GM12878 (cell line): ENCODE measurements at regions not wholly inside any gene's neighbourhood (a gene's known extent, or its start where the extent isn't known, plus 50 kb on each side); places are given as distances from the start of the nearest gene placed in this dataset.
"Not testable (repeated sequence)": the region's sequence is repeated elsewhere in the genome, so short reads cannot be mapped to it uniquely, and the experiment has no call there.

Source experiments
- ATAC-seq: fragments of 200-7000 bp; cut with Tn5 transposase; 3 replicates; pipeline ENCODE4 v1.9.1; 2020; ENCODE audit warnings: mild to moderate bottlenecking, moderate library complexity
- BruUV-seq: library from RNA; stranded (reverse); fragments of 400-500 nt; replicated peaks from 2 replicates; lab custom pipeline; 2021; lab: Mats Ljungman, UMichigan
- CTCF ChIA-PET: fragments of 300-600 bp; sonication (Branson Sonifier 250); formaldehyde crosslinking; extraction: SDS; loops from one replicate; lab custom pipeline; 2021; ENCODE audit warnings: inconsistent platforms; lab: Yijun Ruan, JAX
- POLR2A ChIA-PET: fragments of 350-600 bp; formaldehyde crosslinking; extraction: SDS; loops from one replicate; lab custom pipeline; 2021; ENCODE audit warnings: inconsistent platforms; lab: Charles Lee
- RAD21 ChIA-PET: fragments of 300-600 bp; sonication (Branson Sonifier 250); formaldehyde crosslinking; loops from one replicate; lab custom pipeline; 2023; ENCODE audit warnings: antibody characterized with exemption; ENCODE audit not compliant: unreplicated experiment; lab: Charles Lee
- SMC1A ChIA-PET: fragments of 300-600 bp; sonication (Branson Sonifier 250); formaldehyde crosslinking; loops from one replicate; lab custom pipeline; 2023; ENCODE audit not compliant: unreplicated experiment, uncharacterized antibody; lab: Charles Lee
- DNase-seq: peaks from one replicate; pipeline ENCODE4 v3.0.0-alpha.2; 2011; ENCODE audit warnings: low read depth, low spot score
- FAIRE-seq: peaks from 3 replicates; lab custom pipeline; 2011; peaks lifted over from hg19 to GRCh38; lab: Jason Lieb, UNC
- H2AFZ ChIP-seq: 2 replicates; pipeline ENCODE4 v1.6.0; 2011; ENCODE audit warnings: low read depth, low read length, control low read depth; ENCODE audit not compliant: control insufficient read depth
- H3K27ac ChIP-seq: 2 replicates; pipeline ENCODE4 v1.5.1; 2011; ENCODE audit warnings: control low read depth; ENCODE audit not compliant: control insufficient read depth, insufficient read depth
- H3K27me3 ChIP-seq, 2 experiments: replicated peaks in 1 of 2; 2 replicates each; pipeline versions ENCODE4 v1.6.0 to v1.6.1; 2011; ENCODE audit warnings: low read length in 1 of 2; ENCODE audit not compliant: control insufficient read depth in 2 of 2, insufficient read depth in 2 of 2
- H3K36me3 ChIP-seq, 2 experiments: 2 replicates each; pipeline ENCODE4 v1.5.1; 2011; ENCODE audit warnings: low read length in 1 of 2; ENCODE audit not compliant: control insufficient read depth in 2 of 2, insufficient read depth in 2 of 2
- H3K4me1 ChIP-seq: 2 replicates; pipeline ENCODE4 v1.6.1; 2011; ENCODE audit warnings: mild to moderate bottlenecking, low read length, moderate library complexity, mixed read lengths; ENCODE audit not compliant: control insufficient read depth, insufficient read depth
- H3K4me2 ChIP-seq: 2 replicates; pipeline ENCODE4 v1.6.0; 2011; ENCODE audit warnings: control low read depth; ENCODE audit not compliant: control insufficient read depth, insufficient read depth
- H3K4me3 ChIP-seq: fragments of 200-600 bp; sonication (generic); 2 replicates; pipeline ENCODE4 v1.5.1; 2016
- H3K79me2 ChIP-seq: 2 replicates; pipeline ENCODE4 v1.6.0; 2011; ENCODE audit warnings: low read length; ENCODE audit not compliant: control insufficient read depth, insufficient read depth
- H3K9ac ChIP-seq: 2 replicates; pipeline ENCODE4 v1.8.0; 2011; ENCODE audit warnings: low read length, control low read depth, mixed read lengths; ENCODE audit not compliant: control insufficient read depth, insufficient read depth
- H3K9me3 ChIP-seq: replicated peaks from 3 replicates; pipeline ENCODE4 v1.5.1; 2011; ENCODE audit warnings: mild to moderate bottlenecking, low read length; ENCODE audit not compliant: control insufficient read depth, insufficient read depth
- H4K20me1 ChIP-seq: 2 replicates; pipeline ENCODE4 v1.6.0; 2011; ENCODE audit not compliant: control insufficient read depth, insufficient read depth
- CHD4 ChIP-seq: fragments of 200-600 bp; sonication (generic); IDR thresholded peaks from 2 replicates; pipeline ENCODE4 v1.6.1; 2016; ENCODE audit warnings: mild to moderate bottlenecking
- DPF2 ChIP-seq: fragments of 450-650 bp; IDR thresholded peaks from 2 replicates; pipeline ENCODE4 v1.6.1; 2017; ENCODE audit warnings: mild to moderate bottlenecking
- MTA2 ChIP-seq: fragments of 450-650 bp; IDR thresholded peaks from 2 replicates; pipeline ENCODE4 v1.6.1; 2016; ENCODE audit warnings: low read depth, mild to moderate bottlenecking, moderate library complexity
- MYB ChIP-seq: fragments of 150-350 bp; IDR thresholded peaks from 2 replicates; pipeline ENCODE4 v1.6.1; 2014; ENCODE audit warnings: mild to moderate bottlenecking, low read depth, low read length, borderline replicate concordance
- RB1 ChIP-seq: fragments of 450-650 bp; formaldehyde crosslinking; IDR thresholded peaks from 2 replicates; pipeline ENCODE4 v1.6.1; 2017; ENCODE audit warnings: mild to moderate bottlenecking, borderline replicate concordance
- RFX5 ChIP-seq: IDR thresholded peaks from 2 replicates; pipeline ENCODE4 v1.6.1; 2011; ENCODE audit warnings: low read depth, low read length, improper control_type of control experiment
- SIN3A ChIP-seq: IDR thresholded peaks from 2 replicates; pipeline ENCODE4 v1.6.1; 2012; ENCODE audit warnings: low read depth, low read length, improper control_type of control experiment
- SREBF2 ChIP-seq: IDR thresholded peaks from 2 replicates; pipeline ENCODE4 v1.6.1; 2012; ENCODE audit warnings: mild to moderate bottlenecking, low read length
- SUPT20H ChIP-seq: IDR thresholded peaks from 2 replicates; pipeline ENCODE4 v1.6.1; 2011; ENCODE audit warnings: low read depth, mild to moderate bottlenecking, low read length, moderate library complexity, borderline replicate concordance; ENCODE audit not compliant: control insufficient read depth
- TBL1XR1 ChIP-seq: IDR thresholded peaks from 2 replicates; pipeline ENCODE4 v1.6.1; 2012; ENCODE audit warnings: low read depth, low read length, improper control_type of control experiment
- TCF12 ChIP-seq: IDR thresholded peaks from 2 replicates; pipeline ENCODE4 v1.6.1; 2011; ENCODE audit warnings: low read depth, mild to moderate bottlenecking, low read length
- TCF7 ChIP-seq: IDR thresholded peaks from 2 replicates; pipeline ENCODE4 v1.6.1; 2014; ENCODE audit warnings: antibody characterized with exemption, borderline replicate concordance
- ZNF274 ChIP-seq: IDR thresholded peaks from one replicate; pipeline ENCODE4 v1.8.0; 2011; ENCODE audit not compliant: insufficient read length, insufficient read depth
- WGBS: methylation state at CpG from one replicate; pipeline ENCODE4 v1.1.6; 2016; ENCODE audit warnings: low lambda C conversion rate; ENCODE audit not compliant: insufficient replicate concordance, insufficient coverage; ENCODE audit errors: missing lambda C conversion rate; 5-methylcytosine and 5-hydroxymethylcytosine counted together
- in situ Hi-C: fragments of 300-500 bp; cut with MboI; formaldehyde crosslinking; loops from 9 replicates; pipeline ENCODE4 v1.14.3; 2018; ENCODE audit warnings: mixed read lengths
- intact Hi-C: fragments of 100-400 bp; cut with micrococcal nuclease; formaldehyde crosslinking; loops from one replicate; pipeline ENCODE4 v1.14.2; 2022; ENCODE audit not compliant: unreplicated experiment
- TF ChIP-seq, protein P1 (sequence below): fragments of 450-650 bp; IDR thresholded peaks from 2 replicates; pipeline ENCODE4 v1.6.1; 2016; ENCODE audit warnings: mild to moderate bottlenecking
- TF ChIP-seq, protein P2 (sequence below): IDR thresholded peaks from 2 replicates; pipeline ENCODE4 v1.6.1; 2012; ENCODE audit warnings: improper control_type of control experiment, low read depth, low read length; ENCODE audit not compliant: insufficient replicate concordance

DNA sequence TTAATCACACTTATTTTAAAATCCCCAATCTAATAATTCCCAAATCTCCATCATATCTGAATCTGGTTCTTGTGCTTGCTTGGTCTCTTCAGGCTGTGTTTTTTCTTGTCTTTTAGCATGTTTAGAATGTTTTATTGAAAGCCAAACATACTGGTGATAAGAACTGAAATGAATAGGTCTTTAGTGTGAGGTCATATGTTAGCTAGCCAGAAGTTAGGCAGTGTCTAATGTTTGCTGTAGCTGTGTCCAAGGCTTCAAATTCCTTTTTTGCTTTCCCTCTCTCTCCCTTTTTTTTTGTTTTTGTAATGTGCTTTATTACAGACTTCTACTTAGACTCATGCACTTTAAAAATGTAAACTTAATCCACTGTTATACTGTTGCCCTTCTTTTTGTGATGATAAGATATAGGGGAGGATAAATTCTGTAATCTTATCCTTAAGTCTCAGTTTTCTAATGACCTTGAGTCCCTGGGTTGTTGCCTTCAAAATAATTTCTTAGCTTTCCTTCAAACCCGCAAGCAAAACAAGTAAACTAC is 725.1 kb downstream of the BRINP3 start:
- Histone ChIP-seq H3K36me3 (no peaks in the 10 kb centered on the region), H2AFZ (no peak overlapping the region), H4K20me1 (no peaks in the 10 kb centered on the region), H3K4me2 (no peak overlapping the region), H3K9ac (no peak overlapping the region), H3K9me3 (no peaks in the 10 kb centered on the region), H3K27ac (no peak overlapping the region), H3K4me3 (no peak overlapping the region), H3K79me2 (no peaks in the 10 kb centered on the region), H3K27me3 (no peaks in the 10 kb centered on the region), H3K4me1 (no peaks in the 10 kb centered on the region)
- no peak for ATAC-seq
- 88% methylated on average over 1 of the region's 1 CpG for WGBS
- intact Hi-C loops (no loop called here), in situ Hi-C loops (no loop called here)
- POLR2A ChIA-PET, result no interaction called here
- CTCF ChIA-PET, result no interaction called here
- no peak for TF ChIP-seq SIN3A
- TF ChIP-seq RFX5, result no peak
- TF ChIP-seq MYB, result no peak
- TF ChIP-seq TBL1XR1, result no peak
- TF ChIP-seq RB1, result no peak
- TF ChIP-seq TCF7, result no peak
- TF ChIP-seq DPF2, result no peak
- no peak for TF ChIP-seq ZNF274
- no peak for TF ChIP-seq MTA2
- TF ChIP-seq, protein P1, sequence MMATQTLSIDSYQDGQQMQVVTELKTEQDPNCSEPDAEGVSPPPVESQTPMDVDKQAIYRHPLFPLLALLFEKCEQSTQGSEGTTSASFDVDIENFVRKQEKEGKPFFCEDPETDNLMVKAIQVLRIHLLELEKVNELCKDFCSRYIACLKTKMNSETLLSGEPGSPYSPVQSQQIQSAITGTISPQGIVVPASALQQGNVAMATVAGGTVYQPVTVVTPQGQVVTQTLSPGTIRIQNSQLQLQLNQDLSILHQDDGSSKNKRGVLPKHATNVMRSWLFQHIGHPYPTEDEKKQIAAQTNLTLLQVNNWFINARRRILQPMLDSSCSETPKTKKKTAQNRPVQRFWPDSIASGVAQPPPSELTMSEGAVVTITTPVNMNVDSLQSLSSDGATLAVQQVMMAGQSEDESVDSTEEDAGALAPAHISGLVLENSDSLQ, result no peak
- TF ChIP-seq SREBF2, result no peak
- TF ChIP-seq CHD4, result no peak
- TF ChIP-seq TCF12, result no peak
- TF ChIP-seq SUPT20H, result no peak
- TF ChIP-seq, protein P2, sequence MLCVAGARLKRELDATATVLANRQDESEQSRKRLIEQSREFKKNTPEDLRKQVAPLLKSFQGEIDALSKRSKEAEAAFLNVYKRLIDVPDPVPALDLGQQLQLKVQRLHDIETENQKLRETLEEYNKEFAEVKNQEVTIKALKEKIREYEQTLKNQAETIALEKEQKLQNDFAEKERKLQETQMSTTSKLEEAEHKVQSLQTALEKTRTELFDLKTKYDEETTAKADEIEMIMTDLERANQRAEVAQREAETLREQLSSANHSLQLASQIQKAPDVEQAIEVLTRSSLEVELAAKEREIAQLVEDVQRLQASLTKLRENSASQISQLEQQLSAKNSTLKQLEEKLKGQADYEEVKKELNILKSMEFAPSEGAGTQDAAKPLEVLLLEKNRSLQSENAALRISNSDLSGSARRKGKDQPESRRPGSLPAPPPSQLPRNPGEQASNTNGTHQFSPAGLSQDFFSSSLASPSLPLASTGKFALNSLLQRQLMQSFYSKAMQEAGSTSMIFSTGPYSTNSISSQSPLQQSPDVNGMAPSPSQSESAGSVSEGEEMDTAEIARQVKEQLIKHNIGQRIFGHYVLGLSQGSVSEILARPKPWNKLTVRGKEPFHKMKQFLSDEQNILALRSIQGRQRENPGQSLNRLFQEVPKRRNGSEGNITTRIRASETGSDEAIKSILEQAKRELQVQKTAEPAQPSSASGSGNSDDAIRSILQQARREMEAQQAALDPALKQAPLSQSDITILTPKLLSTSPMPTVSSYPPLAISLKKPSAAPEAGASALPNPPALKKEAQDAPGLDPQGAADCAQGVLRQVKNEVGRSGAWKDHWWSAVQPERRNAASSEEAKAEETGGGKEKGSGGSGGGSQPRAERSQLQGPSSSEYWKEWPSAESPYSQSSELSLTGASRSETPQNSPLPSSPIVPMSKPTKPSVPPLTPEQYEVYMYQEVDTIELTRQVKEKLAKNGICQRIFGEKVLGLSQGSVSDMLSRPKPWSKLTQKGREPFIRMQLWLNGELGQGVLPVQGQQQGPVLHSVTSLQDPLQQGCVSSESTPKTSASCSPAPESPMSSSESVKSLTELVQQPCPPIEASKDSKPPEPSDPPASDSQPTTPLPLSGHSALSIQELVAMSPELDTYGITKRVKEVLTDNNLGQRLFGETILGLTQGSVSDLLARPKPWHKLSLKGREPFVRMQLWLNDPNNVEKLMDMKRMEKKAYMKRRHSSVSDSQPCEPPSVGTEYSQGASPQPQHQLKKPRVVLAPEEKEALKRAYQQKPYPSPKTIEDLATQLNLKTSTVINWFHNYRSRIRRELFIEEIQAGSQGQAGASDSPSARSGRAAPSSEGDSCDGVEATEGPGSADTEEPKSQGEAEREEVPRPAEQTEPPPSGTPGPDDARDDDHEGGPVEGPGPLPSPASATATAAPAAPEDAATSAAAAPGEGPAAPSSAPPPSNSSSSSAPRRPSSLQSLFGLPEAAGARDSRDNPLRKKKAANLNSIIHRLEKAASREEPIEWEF, result no peak
- no peak for FAIRE-seq
- no TSS peak for BruUV-seq
- no peak for DNase-seq
- RAD21 ChIA-PET, result no interaction called here
- SMC1A ChIA-PET, result no interaction called here

- CTCF ChIA-PET, result not testable (repeated sequence)
These were observed 722.6 kb downstream of the BRINP3 start for GRCh38 chr1:189755100-189755499.

More at GRCh38 chr1:189755100-189755499, 722.6 kb downstream of the BRINP3 start:
- H3K9me3 ChIP-seq, H3K27me3 ChIP-seq, FAIRE-seq, H3K4me1 ChIP-seq, H3K36me3 ChIP-seq, H3K79me2 ChIP-seq, H3K9ac ChIP-seq, RAD21 ChIA-PET, POLR2A ChIA-PET, SMC1A ChIA-PET, BruUV-seq, ATAC-seq, H2AFZ ChIP-seq, H3K4me2 ChIP-seq, H3K27ac ChIP-seq, H4K20me1 ChIP-seq, DNase-seq, in situ Hi-C loops, intact Hi-C loops, H3K4me3 ChIP-seq: not testable (repeated sequence)
- 0% methylated on average over 2 of the region's 9 CpGs for WGBS
